GM21576 (cell line): ENCODE measurements at regions not wholly inside any gene's neighbourhood (a gene's known extent, or its start where the extent isn't known, plus 50 kb on each side); places are given as distances from the start of the nearest gene placed in this dataset.

Source experiments
- ATAC-seq: cut with Tn5 transposase; IDR thresholded peaks from one replicate; pipeline ENCODE4 v1.9.1; 2021; ENCODE audit warnings: mild to moderate bottlenecking, moderate library complexity; ENCODE audit not compliant: unreplicated experiment

GRCh38 chr12:98244136-98244535, 271.3 kb upstream of the TMPO start:
- no peak for ATAC-seq

- no peak for ATAC-seq
These were observed 262.0 kb upstream of the TMPO start for GRCh38 chr12:98253207-98254037.

GRCh38 chr12:98256830-98257229, 258.6 kb upstream of the TMPO start:
- ATAC-seq = no peak

GRCh38 chr12:98259693-98260092, 255.7 kb upstream of the TMPO start:
- peak; percentile 45 for ATAC-seq

- no peak for ATAC-seq
These were observed 255.1 kb upstream of the TMPO start for GRCh38 chr12:98260276-98260675.

- no peak for ATAC-seq
These were observed 252.5 kb upstream of the TMPO start for GRCh38 chr12:98262902-98263301.

DNA sequence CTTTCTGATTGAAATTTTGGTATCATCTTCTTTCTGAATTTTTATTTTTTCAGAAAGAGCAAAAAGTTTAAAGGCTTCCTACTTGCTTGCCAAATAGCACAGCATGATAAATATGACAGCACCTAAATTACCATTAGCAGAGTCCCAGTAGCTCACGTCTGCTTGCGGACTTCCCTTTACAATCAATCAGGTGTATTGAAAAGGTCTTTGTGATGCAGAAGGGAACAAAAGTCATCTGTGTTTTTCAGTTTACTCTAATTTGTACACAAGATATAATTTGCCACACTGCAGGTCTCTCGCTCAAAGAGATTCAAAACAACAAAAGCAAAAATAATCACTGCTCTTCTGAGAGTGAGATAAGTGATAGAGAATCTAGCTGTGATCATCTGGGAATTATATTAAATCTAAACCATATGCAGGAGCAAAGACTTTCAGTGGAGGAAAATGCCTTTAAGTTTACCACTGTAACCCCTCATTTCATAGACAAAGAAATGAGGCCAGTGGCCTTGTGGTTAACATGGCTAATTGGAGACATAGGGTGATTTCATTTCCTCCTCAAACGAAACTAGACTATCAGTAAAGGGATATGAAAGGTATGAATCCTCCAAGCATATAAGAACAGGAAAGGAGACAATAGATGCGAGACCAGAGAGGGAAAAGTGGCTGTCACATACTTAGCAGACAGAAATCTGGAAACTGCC, 240.8 kb upstream of the TMPO start:
- ATAC-seq = peak; percentile 98

- ATAC-seq = peak; percentile 39
These were observed 240.3 kb upstream of the TMPO start for GRCh38 chr12:98275131-98275475.

GRCh38 chr12:98280152-98280551, 235.2 kb upstream of the TMPO start:
- no peak for ATAC-seq

DNA sequence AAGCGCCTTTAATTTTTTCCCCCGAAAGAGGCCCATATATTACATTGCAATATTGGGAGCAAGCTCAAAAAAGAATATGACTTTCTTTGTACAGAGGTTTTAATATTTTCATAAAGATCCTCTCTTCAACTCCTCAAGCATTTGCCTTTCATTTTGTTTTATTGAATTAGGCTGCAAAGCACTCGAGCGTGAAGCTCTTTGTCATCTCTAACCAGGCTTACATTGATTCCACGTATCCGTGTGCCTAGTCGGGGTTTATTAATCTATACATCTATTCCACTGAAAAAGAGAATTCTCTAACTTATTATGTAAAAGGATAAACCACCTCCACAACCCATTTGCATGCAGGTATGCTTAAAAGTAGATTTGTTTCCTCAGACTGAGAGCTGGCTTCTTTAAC, 234.8 kb upstream of the TMPO start:
- no peak for ATAC-seq

DNA sequence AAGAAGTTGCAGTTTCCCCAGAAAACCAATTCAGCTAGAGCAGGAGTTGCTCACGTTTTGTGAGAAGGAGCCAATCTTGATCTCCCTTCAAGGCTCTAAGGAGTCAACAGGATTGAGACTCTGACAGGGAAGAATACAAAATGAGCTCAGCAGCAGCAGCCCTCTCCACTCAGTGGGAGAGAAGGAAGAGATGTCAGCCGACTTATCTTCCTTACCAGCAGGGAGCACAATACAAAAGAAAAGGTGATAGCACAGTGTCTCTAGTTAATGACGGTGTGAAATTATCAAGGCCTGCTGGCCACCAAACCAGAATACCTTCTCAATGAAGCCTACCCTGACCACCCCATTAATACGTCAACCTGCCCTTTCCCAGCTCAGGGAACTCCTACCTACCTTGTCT, 223.6 kb upstream of the TMPO start:
- no peak for ATAC-seq

DNA sequence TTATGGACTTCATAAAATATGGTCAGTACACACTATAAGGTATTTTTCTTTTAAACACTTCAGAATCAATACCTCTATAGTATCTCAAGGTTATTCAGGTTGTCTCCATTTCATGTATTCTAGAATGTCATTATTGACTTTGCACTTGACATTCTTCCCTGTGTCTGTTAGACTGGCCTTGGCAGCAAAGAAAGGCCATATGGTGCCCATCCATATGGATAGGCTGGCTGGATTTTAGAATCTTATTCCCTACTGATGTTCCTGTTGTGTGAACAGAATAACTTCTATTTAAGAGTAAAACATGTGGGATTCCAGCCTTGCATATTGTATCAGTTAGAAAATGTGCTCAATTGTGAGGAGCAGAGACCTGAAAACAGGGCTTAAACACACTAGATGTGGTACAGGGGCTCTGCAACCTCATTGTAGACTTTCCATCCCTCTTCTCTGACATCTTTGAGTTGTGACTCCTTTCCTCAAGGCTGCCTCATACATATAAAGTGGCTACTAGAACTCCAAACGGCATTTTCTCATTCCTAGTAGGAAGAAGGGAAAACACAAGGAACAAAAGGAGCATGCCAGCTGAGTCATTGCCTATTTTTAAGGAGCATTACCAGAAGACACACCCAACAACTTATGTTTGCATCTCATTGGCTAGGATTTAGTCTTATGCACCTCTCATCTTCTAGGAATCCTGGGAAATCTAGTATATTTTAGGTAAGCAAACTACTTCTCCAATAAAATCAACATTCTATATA, 221.2 kb upstream of the TMPO start:
- ATAC-seq = no peak

DNA sequence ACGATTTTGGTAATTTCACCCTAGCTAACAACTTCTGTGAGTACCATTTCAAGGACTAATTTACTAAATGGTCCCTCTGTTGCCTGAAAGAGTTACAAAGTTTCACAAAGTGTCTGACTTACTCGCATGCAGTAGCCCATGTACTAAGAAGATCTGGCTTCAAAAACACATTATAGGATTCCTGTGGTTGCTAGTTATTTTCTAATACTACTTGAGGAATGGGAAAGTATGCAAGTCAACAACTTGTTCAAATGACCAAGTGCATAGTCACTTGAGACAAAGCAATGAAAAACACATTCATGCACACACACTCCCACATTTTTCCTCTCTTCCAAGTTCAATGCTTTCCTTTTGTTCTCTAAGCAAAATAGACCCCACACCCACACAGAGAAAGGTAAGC, 219.7 kb upstream of the TMPO start:
- no peak for ATAC-seq

DNA sequence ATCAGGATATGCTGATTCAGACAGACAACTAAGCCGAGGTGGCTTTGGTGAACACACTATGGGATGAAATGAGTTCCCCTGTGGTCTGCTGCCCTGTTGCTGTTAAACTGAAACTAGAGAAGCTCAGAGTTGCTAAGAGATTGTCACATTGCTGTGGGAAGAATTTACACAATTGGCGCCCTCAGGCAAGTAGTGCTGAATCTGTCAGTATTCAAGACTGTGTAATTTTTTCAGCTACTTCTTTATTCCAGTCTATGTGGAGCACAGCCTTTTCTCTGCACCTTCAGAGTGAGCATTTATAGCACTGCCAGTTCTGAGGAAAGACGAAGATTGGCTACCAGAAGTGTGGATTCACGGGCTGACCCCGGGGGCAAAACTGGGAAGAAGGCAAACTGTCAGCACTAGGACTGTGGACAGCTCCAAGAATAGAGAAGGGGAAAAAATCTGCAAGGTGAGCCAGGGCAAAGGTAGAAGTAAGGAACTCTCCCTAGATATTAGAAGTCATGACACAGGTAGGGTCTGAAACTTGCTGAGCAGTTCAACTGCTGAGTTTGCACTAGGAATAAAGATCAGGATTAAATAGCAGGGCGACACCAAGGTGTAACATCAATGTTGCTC, 218.8 kb upstream of the TMPO start:
- no peak for ATAC-seq

DNA sequence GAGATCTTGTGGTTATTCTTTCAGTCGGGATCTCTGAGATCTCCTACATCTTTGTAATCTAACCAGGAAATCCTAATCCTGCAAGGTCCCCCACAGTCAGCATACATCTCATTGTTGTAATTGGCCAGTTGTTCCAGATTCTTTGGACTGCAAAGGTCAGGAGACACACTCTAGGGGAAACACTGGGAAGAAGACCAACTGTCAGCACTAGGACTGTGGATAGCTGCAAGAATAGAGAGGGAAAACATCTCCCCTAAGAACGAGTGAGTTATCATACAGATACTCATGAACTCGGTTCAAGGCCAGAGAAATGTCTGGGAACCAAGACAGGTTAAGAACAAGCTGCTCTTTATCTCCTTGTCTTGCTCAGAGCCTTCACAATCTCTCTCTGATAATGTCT, 217.9 kb upstream of the TMPO start:
- no peak for ATAC-seq

DNA sequence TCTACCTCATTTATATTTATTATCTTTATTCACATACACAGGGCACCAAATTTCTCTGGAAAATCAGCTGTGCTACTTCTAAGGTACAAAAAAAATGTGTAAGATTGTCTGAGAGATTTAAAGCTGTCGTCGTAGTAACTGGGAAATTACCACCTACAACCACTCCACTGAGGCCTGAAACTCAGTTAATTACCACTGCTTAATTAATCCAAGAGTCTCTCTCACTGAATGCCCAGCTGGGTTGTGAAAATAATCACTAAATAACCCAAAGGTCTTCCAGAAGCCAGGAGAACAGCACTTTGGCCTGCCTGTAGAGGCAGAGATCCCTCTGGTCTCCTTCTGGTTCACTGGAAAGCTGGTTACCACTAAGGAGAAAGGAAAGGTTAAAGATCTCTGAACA, 207.2 kb upstream of the TMPO start:
- ATAC-seq = no peak

GRCh38 chr12:98317939-98318899, 197.2 kb upstream of the TMPO start:
- ATAC-seq = no peak

- no peak for ATAC-seq
These were observed 195.5 kb upstream of the TMPO start for GRCh38 chr12:98319716-98320425.

GRCh38 chr12:98325003-98325402, 190.4 kb upstream of the TMPO start:
- ATAC-seq = no peak

- no peak for ATAC-seq
These were observed 186.9 kb upstream of the TMPO start for GRCh38 chr12:98328467-98328866.
